H1 (cell line): ENCODE measurements at regions not wholly inside any gene's neighbourhood (a gene's known extent, or its start where the extent isn't known, plus 50 kb on each side); places are given as distances from the start of the nearest gene placed in this dataset.

ENCODE experiments used
- CREB1 ChIP-seq: IDR thresholded peaks from 2 replicates; pipeline ENCODE4 v1.6.1; 2012; ENCODE audit warnings: inconsistent platforms
- E2F6 ChIP-seq: IDR thresholded peaks from 2 replicates; pipeline ENCODE4 v1.6.1; 2012; ENCODE audit warnings: inconsistent platforms
- EP300 ChIP-seq, 2 experiments: IDR thresholded peaks; 1 replicate in 1 of 2; 2 replicates in 1 of 2; pipeline ENCODE4 v1.6.1; 2011 to 2012; ENCODE audit warnings: low read depth in 2 of 2, low read length in 2 of 2, mild to moderate bottlenecking in 2 of 2, borderline replicate concordance in 1 of 2, inconsistent platforms in 1 of 2, moderate library complexity in 1 of 2
- EZH2 ChIP-seq: fragments of 200-600 bp; sonication (generic); IDR thresholded peaks from 2 replicates; pipeline ENCODE4 v1.7.1; 2012; ENCODE audit warnings: low read depth, mild to moderate bottlenecking, moderate library complexity, low read length, inconsistent platforms; ENCODE audit not compliant: severe bottlenecking
- GABPA ChIP-seq: IDR thresholded peaks from 2 replicates; pipeline ENCODE4 v1.6.1; 2011; ENCODE audit warnings: mild to moderate bottlenecking, low read length, moderate library complexity, borderline replicate concordance; ENCODE audit not compliant: insufficient read depth
- GTF2F1 ChIP-seq: IDR thresholded peaks from 2 replicates; pipeline ENCODE4 v1.6.1; 2012; ENCODE audit warnings: low read depth, low read length, improper control_type of control experiment, borderline replicate concordance
- HDAC2 ChIP-seq, 2 experiments: fragments of 300-600 bp in 1 of 2; sonication (generic) in 1 of 2; IDR thresholded peaks; 2 replicates each; pipeline ENCODE4 v1.6.1; 2011 to 2012; ENCODE audit warnings: low read depth in 2 of 2, low read length in 2 of 2, mild to moderate bottlenecking in 2 of 2, moderate library complexity in 2 of 2, borderline replicate concordance in 1 of 2, inconsistent platforms in 1 of 2
- HDAC6 ChIP-seq: IDR thresholded peaks from one replicate; pipeline ENCODE4 v1.7.1; 2012; ENCODE audit warnings: low read depth, mild to moderate bottlenecking, inconsistent platforms, low read length, moderate library complexity
- POLR2AphosphoS5 ChIP-seq: IDR thresholded peaks from 2 replicates; pipeline ENCODE4 v1.6.1; 2011; ENCODE audit warnings: low read depth, low read length
- SP4 ChIP-seq: IDR thresholded peaks from 2 replicates; pipeline ENCODE4 v1.6.1; 2012; ENCODE audit warnings: low read length, inconsistent platforms
- TF ChIP-seq, protein P1 (sequence below): IDR thresholded peaks from 2 replicates; pipeline ENCODE4 v1.6.1; 2012; ENCODE audit warnings: inconsistent platforms
- TF ChIP-seq, protein P2 (sequence below), 3 experiments: IDR thresholded peaks; 1 replicate in 2 of 3; 2 replicates in 1 of 3; pipeline versions ENCODE4 v1.5.1 to v1.6.1; 2011; ENCODE audit warnings: low read length in 3 of 3, mild to moderate bottlenecking in 3 of 3, inconsistent platforms in 2 of 3, low read depth in 1 of 3, moderate library complexity in 1 of 3; ENCODE audit not compliant: insufficient read depth in 1 of 3; ENCODE audit errors: control extremely low read depth in 1 of 3
- TF ChIP-seq, protein P3 (sequence below): IDR thresholded peaks from 2 replicates; pipeline ENCODE4 v1.6.1; 2011; ENCODE audit warnings: low read length, improper control_type of control experiment

GRCh38 chr12:94726236-94726835, 76.0 kb upstream of the TMCC3 start:
- TF ChIP-seq, protein P1, sequence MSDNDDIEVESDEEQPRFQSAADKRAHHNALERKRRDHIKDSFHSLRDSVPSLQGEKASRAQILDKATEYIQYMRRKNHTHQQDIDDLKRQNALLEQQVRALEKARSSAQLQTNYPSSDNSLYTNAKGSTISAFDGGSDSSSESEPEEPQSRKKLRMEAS: no peak
- TF ChIP-seq GTF2F1: no peak
- no peak for TF ChIP-seq EZH2
- TF ChIP-seq EP300 (IDR thresholded peaks at IDR 0.05; ENCODE audit: borderline replicate concordance in 1 of 2, low read depth in 2 of 2, low read length in 2 of 2): no peak
- TF ChIP-seq CREB1: no peak
- TF ChIP-seq HDAC2 (IDR thresholded peaks at IDR 0.05; ENCODE audit: borderline replicate concordance in 1 of 2, low read depth in 2 of 2, low read length in 2 of 2): no peak
- TF ChIP-seq POLR2AphosphoS5: no peak
- no peak for TF ChIP-seq E2F6
- TF ChIP-seq HDAC6: no peak
- TF ChIP-seq, protein P2, sequence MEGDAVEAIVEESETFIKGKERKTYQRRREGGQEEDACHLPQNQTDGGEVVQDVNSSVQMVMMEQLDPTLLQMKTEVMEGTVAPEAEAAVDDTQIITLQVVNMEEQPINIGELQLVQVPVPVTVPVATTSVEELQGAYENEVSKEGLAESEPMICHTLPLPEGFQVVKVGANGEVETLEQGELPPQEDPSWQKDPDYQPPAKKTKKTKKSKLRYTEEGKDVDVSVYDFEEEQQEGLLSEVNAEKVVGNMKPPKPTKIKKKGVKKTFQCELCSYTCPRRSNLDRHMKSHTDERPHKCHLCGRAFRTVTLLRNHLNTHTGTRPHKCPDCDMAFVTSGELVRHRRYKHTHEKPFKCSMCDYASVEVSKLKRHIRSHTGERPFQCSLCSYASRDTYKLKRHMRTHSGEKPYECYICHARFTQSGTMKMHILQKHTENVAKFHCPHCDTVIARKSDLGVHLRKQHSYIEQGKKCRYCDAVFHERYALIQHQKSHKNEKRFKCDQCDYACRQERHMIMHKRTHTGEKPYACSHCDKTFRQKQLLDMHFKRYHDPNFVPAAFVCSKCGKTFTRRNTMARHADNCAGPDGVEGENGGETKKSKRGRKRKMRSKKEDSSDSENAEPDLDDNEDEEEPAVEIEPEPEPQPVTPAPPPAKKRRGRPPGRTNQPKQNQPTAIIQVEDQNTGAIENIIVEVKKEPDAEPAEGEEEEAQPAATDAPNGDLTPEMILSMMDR (IDR thresholded peaks at IDR 0.05; ENCODE audit: control extremely low read depth in 1 of 3, insufficient read depth in 1 of 3, low read depth in 1 of 3, low read length in 3 of 3): no peak
- no peak for TF ChIP-seq GABPA
- no peak for TF ChIP-seq SP4
- TF ChIP-seq, protein P3, sequence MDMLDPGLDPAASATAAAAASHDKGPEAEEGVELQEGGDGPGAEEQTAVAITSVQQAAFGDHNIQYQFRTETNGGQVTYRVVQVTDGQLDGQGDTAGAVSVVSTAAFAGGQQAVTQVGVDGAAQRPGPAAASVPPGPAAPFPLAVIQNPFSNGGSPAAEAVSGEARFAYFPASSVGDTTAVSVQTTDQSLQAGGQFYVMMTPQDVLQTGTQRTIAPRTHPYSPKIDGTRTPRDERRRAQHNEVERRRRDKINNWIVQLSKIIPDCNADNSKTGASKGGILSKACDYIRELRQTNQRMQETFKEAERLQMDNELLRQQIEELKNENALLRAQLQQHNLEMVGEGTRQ: no peak
